Activated CD8-positive, alpha-beta T cell treated with anti-CD3 and anti-CD28 coated beads, Interleukin-2, amount 10 ng/mL, durations not matched to agents 7 days and 5 days (primary cell): ENCODE measurements at regions not wholly inside any gene's neighbourhood (a gene's known extent, or its start where the extent isn't known, plus 50 kb on each side); places are given as distances from the start of the nearest gene placed in this dataset.

Experiments used
- ATAC-seq: fragments of 150-1000 bp; cut with Tn5 transposase; one replicate; pipeline ENCODE4 v1.10.0; 2021; ENCODE audit warnings: moderate library complexity
- CTCF ChIA-PET: fragments of 350-600 bp; sonication (Branson Sonifier 250); formaldehyde crosslinking; loops from one replicate; lab custom pipeline; 2021; ENCODE audit warnings: antibody characterized with exemption; lab: Charles Lee
- POLR2A ChIA-PET: fragments of 350-600 bp; sonication (Branson Sonifier 250); formaldehyde crosslinking; loops from one replicate; lab custom pipeline; 2021; ENCODE audit warnings: antibody characterized with exemption; lab: Charles Lee
- DNase-seq: peaks from one replicate; pipeline ENCODE4 v3.0.0-alpha.2; 2020
- H3K27ac Mint-ChIP-seq: one replicate; pipeline ENCODE4 v1.8.0; 2021; ENCODE audit warnings: mild to moderate bottlenecking, mixed read lengths
- H3K27me3 Mint-ChIP-seq: one replicate; pipeline ENCODE4 v1.8.0; 2021; ENCODE audit warnings: low read depth, mixed read lengths
- H3K36me3 Mint-ChIP-seq: one replicate; pipeline ENCODE4 v1.8.0; 2021; ENCODE audit warnings: low read depth, mixed read lengths
- H3K4me1 Mint-ChIP-seq: one replicate; pipeline ENCODE4 v1.8.0; 2021; ENCODE audit warnings: low read depth, mixed read lengths
- H3K4me3 Mint-ChIP-seq: one replicate; pipeline ENCODE4 v1.8.0; 2021; ENCODE audit warnings: mild to moderate bottlenecking, mixed read lengths
- H3K9me3 Mint-ChIP-seq: one replicate; pipeline ENCODE4 v1.8.0; 2022; ENCODE audit warnings: mixed read lengths; ENCODE audit not compliant: insufficient read depth

DNA sequence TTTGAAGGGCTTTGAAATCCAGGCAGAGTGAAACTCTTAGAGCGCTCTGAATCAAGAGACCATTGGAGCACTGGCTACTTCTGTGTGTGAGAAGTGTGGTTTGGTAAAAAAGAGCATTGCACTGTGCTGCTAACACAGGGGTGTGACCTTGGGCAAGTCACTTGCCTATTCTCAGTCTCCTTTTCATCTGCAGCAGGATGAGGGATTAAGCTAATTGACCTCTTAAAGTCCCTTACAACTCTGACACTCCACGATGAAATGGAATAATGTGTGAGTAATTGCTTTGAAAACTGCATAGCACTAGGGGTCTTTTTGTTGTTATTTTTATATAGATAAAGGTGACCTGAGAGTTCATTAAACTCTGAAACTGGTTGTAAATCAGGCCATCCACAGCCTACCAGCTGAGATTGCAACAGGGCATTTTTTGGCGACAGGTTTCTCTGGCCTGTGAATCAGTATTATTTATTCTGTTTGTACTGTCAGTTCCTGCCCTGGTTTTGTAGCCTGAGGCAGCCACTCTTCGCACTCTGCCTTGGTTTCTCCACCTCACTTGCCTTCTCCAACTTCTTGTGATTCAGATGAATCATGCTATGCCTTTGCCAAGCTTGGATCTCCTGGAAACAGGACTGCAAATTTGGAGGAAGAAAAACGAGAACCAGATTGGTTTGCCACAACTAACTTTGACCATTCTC is 159.9 kb upstream of the PARP11 start:
- Mint-ChIP-seq H3K27ac (no peak overlapping the region), H3K36me3 (no peaks in the 10 kb centered on the region), H3K4me3 (no peak overlapping the region), H3K27me3 (peaks cover 24% of the 10 kb centered on the region), H3K4me1 (peaks cover 21% of the 10 kb centered on the region), H3K9me3 (no peaks in the 10 kb centered on the region)
- CTCF ChIA-PET = interaction anchor here (0.7 to 4.1 kb wide), 3 partner anchors 32 to 244 kb away, joined by 3 to 16 read pairs (median 3); no protein-coding TSS in a partner anchor
- DNase-seq = no peak
- no peak for ATAC-seq
- POLR2A ChIA-PET = interaction anchor here (0.6 kb wide), 1 partner anchor 104 kb away, joined by 3 read pairs; no protein-coding TSS in a partner anchor

DNA sequence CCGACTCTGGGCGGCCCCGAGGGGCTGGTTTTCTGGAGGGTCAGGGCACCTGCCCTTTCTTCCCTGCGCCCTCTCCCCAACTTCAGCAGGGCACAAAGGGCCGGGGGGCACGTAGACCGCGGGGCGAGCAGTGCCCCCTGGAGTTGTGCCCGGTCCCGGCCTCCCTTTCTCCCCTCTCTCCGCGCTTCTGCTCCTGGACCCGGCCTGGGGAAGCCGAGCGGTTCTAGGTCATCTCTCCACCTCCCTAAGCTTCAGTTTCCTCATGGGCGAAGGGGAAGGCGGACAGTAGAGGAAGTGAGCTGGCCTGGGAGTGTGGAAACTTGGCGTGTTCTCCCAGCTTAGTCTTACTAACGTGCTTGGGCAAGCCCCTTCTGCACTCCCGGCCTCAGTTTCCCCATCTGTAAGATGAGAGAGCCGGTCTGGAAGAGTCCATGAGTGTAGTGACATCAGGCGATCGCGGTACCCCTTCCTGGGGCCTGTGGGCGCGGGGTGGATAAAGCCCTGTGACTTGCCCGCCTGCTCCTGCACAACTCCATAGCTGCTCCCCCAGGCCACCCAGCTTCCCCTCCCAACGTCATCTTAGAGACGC is 158.6 kb upstream of the PARP11 start:
- Mint-ChIP-seq H3K4me1 (peaks cover 33% of the 10 kb centered on the region), H3K36me3 (no peaks in the 10 kb centered on the region), H3K4me3 (peak overlapping the region; percentile 41), H3K27me3 (peaks cover 24% of the 10 kb centered on the region), H3K27ac (no peak overlapping the region), H3K9me3 (no peaks in the 10 kb centered on the region)
- DNase-seq = no peak
- no peak for ATAC-seq
- ChIA-PET CTCF (interaction anchor here (0.9 to 4.1 kb wide), 2 partner anchors 33 to 245 kb away, joined by 4 to 16 read pairs; no protein-coding TSS in a partner anchor), POLR2A (interaction anchor here (0.6 kb wide), 1 partner anchor 75 kb away, joined by 3 read pairs; no protein-coding TSS in a partner anchor)

DNA sequence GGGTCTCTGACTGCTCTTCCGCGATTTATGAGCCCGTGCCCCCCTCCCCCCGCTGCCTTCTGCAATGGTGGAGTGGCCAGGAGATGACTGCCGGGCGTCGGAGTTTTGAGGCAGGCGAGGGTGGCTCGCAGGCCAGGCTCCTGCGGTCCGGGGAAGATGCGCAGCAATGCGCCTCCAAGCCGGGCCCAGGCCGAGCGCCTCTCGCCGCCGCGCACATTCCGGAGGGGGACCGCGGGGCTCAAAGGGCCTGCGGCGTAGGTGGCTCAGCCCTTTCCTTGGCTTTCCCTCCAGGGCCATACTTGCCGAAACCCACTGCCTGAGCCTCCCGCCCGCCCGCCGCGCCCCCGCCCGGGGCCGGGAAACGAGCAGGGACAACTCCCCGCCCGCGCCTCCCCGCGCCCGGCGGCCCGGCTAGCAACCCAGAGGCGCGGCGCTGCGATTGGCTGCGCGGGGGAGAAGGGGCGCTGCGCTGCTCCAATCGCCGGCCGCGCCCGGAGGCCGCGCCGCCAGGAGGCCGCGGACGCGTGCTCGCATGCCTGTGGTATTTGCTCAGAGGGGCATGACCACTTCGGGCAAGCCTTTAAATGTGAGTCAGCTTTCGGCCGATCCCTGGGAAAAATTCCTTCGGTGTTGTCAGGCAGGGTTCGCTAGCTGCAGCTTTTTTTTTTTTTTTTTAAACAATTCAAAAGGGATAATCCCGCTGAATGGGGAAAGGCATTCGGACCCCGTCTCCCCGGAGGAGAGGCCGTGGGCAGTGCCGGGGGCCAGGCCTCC is 157.9 kb upstream of the PARP11 start:
- CTCF ChIA-PET = interaction anchor here (0.9 to 4.1 kb wide), 3 partner anchors 33 to 246 kb away, joined by 4 to 16 read pairs (median 8); no protein-coding TSS in a partner anchor
- Mint-ChIP-seq H3K4me3 (peak overlapping the region; percentile 53), H3K9me3 (no peaks in the 10 kb centered on the region), H3K27ac (no peak overlapping the region), H3K4me1 (peaks cover 40% of the 10 kb centered on the region), H3K36me3 (no peaks in the 10 kb centered on the region), H3K27me3 (peaks cover 22% of the 10 kb centered on the region)
- POLR2A ChIA-PET = no interaction called here
- peak; percentile 98 for ATAC-seq
- peak; percentile 75 for DNase-seq

DNA sequence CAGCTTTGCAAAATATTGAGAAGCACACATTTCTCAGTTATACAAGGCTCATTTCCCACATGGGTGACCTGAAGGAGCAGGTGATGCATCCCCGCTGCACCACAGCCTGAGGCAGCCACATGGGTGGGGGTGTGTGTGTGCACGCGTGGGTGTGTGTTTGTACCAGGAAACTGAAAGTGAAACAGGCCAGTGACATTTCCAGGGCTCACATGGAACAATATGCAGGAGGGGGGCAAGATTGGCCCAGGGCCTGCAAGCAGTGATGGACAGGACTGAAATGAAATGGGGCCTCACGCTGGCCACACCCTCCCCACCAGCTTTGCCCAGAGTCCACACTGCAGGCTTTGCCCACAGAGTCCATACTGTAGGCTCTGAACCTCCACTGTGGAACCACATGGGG is 154.2 kb upstream of the PARP11 start:
- peak; percentile 70 for DNase-seq
- peaks cover 2% of the 10 kb centered on the region for H3K27me3 Mint-ChIP-seq
- ATAC-seq = peak; percentile 43
- peaks cover 48% of the 10 kb centered on the region for H3K4me1 Mint-ChIP-seq
- H3K27ac Mint-ChIP-seq = peak overlapping the region; percentile 4
- H3K9me3 Mint-ChIP-seq = no peaks in the 10 kb centered on the region
- H3K4me3 Mint-ChIP-seq = no peak overlapping the region
- no peaks in the 10 kb centered on the region for H3K36me3 Mint-ChIP-seq
- ChIA-PET POLR2A (no interaction called here), CTCF (interaction anchor here (1.0 to 1.5 kb wide), 3 partner anchors 9 to 250 kb away, joined by 3 to 4 read pairs (median 3); no protein-coding TSS in a partner anchor)

DNA sequence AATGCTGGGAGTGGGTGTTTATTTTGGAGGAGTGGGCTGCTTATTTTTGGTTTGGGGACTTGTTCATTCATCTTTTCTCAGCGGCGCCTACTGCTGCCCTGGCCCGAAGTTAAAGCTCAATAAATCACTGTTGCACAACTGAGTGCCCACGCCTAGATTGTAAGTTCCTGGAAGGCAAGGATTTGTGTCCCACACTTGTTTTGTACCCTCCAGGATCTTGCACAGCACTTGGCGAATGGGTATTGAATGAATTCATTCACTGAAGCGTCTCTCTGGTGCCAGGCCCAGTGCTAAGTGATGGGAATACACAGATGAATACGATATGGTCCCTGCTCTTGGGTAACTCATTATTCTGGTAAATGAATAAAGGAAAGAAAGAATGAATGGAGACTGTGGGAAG is 153.3 kb upstream of the PARP11 start:
- ATAC-seq (no peak), DNase-seq (no peak)
- Mint-ChIP-seq H3K27ac (no peak overlapping the region), H3K36me3 (no peaks in the 10 kb centered on the region), H3K27me3 (peaks cover 2% of the 10 kb centered on the region), H3K4me3 (no peak overlapping the region), H3K4me1 (peaks cover 43% of the 10 kb centered on the region), H3K9me3 (no peaks in the 10 kb centered on the region)
- POLR2A ChIA-PET = interaction anchor here (1.0 kb wide), 1 partner anchor 247 kb away, joined by 3 read pairs; the partner anchor contains the start of gene CCND2
- CTCF ChIA-PET = no interaction called here

DNA sequence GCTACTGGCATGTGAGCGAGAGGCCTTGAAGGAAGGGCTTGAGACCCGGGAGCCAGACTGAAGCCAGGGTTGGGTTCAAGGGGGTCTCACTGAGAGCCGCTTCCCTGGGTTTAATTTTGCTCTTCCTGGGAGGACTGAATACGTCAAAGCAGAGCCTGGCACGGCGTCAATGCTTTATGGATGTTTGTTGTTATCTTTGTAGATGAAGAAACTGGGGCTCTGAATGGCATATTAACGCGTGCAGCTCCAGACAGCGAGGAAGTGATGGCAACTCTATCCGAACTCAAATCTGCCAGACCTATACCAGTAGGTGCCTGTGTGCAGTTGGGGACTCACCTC is 152.8 kb upstream of the PARP11 start:
- ATAC-seq (no peak), DNase-seq (no peak)
- Mint-ChIP-seq H3K36me3 (no peaks in the 10 kb centered on the region), H3K4me3 (no peak overlapping the region), H3K27ac (no peak overlapping the region), H3K27me3 (peaks cover 2% of the 10 kb centered on the region), H3K9me3 (no peaks in the 10 kb centered on the region), H3K4me1 (peaks cover 43% of the 10 kb centered on the region)
- CTCF ChIA-PET = no interaction called here
- POLR2A ChIA-PET = interaction anchor here (1.0 kb wide), 1 partner anchor 248 kb away, joined by 3 read pairs; the partner anchor contains the start of gene CCND2

DNA sequence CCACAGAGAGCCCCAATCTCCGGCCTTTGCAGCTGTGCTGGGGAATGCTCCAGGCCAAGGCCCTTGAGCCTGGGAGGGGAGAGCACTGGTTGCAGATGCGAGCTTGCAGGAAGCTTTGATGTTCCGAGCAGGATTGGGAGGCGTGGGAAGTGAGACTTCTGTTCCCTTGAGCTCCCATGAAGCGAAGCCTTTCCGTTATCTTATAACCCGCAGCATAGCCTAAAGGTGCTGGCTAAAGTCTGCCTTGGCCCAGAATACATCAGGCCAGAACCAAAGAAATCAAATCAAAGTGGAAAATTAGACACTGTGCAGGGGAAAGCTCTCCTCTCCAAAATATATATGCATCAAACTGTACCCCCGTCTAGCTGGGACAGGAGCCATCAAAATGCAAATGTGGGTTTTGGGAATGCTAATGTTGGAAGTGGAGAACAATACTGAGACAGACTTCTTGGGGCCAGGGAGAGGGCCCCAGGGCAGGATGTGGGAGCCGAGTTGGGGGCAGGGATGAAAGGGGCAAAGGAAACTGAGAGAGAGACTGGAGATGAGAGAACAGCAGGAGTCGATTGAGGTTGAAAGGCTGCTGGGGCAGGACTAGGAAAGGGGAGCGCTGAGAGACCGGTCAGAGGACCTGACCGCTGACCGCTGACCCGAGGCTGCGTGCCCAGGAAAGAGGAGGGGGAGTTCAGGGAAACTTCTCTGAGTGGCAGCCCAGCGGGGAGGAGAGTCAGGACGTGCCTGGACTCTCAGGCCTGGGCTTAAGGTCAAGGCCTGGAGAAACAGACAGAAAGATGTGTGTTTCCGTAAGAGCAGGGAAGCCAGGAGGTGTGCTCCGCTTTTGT is 152.2 kb upstream of the PARP11 start:
- Mint-ChIP-seq H3K27me3 (peaks cover 2% of the 10 kb centered on the region), H3K9me3 (no peaks in the 10 kb centered on the region), H3K4me3 (no peak overlapping the region), H3K27ac (no peak overlapping the region), H3K4me1 (peaks cover 38% of the 10 kb centered on the region), H3K36me3 (no peaks in the 10 kb centered on the region)
- ChIA-PET CTCF (no interaction called here), POLR2A (no interaction called here)
- DNase-seq (no peak), ATAC-seq (no peak)

DNA sequence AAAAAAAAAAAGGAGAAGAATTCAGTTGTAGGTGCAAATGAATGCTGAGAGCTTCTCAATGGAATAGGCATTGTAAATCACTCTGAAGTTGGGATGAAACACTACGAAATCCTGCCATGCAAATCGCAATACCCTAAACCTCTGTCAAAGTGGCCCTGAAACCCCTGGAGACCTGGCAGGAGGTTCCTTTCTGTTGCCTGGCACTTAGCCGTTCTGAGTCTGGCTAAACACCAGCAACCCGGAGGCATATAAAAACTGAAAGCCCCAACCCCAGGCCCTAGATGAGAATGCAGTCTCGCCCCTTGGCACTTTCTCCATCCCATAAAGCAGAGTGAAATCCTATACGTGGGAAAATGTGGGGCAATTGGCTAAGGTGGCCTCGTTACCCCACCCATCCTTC is 151.5 kb upstream of the PARP11 start:
- H3K4me1 Mint-ChIP-seq = peaks cover 34% of the 10 kb centered on the region
- ATAC-seq (no peak), DNase-seq (no peak)
- H3K36me3 Mint-ChIP-seq = no peaks in the 10 kb centered on the region
- H3K27me3 Mint-ChIP-seq = no peaks in the 10 kb centered on the region
- ChIA-PET CTCF (no interaction called here), POLR2A (no interaction called here)
- no peak overlapping the region for H3K4me3 Mint-ChIP-seq
- H3K9me3 Mint-ChIP-seq = no peaks in the 10 kb centered on the region
- no peak overlapping the region for H3K27ac Mint-ChIP-seq

DNA sequence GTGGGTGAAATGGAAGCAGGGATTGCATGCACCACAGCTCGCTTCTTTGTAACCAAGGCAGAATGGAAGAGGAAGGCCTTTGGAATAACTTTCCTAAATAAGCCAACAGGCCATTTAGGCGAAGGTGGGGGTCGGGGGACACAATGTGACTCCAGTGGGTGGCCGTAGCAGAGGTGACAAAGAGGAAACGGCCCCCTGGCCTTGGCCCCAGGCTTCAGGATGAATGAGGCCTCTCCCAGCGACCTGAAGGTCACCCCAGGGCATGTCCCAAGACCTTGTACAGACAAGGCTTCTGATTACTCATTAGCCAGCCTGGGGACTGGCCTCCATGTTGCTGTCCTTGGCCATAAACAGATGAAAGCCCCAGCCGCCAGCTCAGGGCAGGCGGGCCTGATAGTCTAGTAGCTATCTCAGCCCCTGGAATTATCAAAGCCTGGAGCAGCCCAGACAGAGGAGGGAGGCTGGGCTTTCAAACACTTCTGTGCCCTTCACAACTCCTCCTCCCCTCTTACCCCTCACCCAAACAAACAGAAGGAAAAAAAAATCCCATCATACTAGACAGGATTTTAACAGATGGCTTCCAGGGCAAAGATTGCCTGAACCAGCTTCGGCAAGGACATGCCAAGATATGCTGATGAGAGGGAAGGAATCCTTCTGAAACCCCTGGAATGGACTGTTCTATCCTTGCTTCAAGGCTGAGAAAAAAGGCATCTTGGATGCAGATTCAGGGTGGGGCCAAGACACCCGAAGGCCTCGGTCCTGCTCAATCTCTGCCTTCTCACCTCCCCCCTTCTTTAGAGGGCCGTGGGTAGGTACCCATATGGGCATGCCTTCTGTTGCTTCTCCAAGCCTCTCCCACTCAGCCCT is 142.3 kb upstream of the PARP11 start:
- CTCF ChIA-PET = interaction anchor here (1.0 to 1.7 kb wide), 2 partner anchors 92 to 261 kb away, joined by 3 to 4 read pairs; no protein-coding TSS in a partner anchor
- H3K27ac Mint-ChIP-seq = no peak overlapping the region
- DNase-seq (no peak), ATAC-seq (no peak)
- H3K36me3 Mint-ChIP-seq = no peaks in the 10 kb centered on the region
- H3K4me3 Mint-ChIP-seq = no peak overlapping the region
- POLR2A ChIA-PET = interaction anchor here (0.6 kb wide), 1 partner anchor 171 kb away, joined by 4 read pairs; no protein-coding TSS in a partner anchor
- H3K27me3 Mint-ChIP-seq = peaks cover 5% of the 10 kb centered on the region
- H3K4me1 Mint-ChIP-seq = no peaks in the 10 kb centered on the region
- H3K9me3 Mint-ChIP-seq = no peaks in the 10 kb centered on the region

DNA sequence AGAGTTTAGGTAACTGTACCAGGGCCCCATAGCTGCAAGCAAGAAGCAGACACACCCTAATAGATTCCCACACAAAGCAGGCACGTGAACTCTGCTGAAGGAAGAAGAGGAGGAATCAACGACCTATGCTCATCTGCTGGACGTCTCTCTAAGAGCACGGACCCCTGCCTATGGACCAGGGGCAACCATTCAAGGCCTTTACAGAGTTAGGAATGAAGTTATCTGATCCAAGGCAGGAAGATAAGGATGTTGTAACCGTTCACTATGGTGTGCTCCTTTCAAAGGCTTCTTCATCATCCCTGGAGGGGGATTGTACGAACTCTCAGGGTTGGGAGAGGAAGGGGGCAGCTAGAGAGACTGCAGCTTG is 141.6 kb upstream of the PARP11 start:
- CTCF ChIA-PET = no interaction called here

More for the DNA sequence above, 141.6 kb upstream of the PARP11 start:
- Mint-ChIP-seq H3K4me3 (no peak overlapping the region), H3K27me3 (peaks cover 5% of the 10 kb centered on the region), H3K9me3 (no peaks in the 10 kb centered on the region), H3K27ac (no peak overlapping the region), H3K36me3 (no peaks in the 10 kb centered on the region), H3K4me1 (no peaks in the 10 kb centered on the region)
- POLR2A ChIA-PET = no interaction called here
- DNase-seq = no peak
- no peak for ATAC-seq
